Activated CD4-positive, alpha-beta T cell treated with anti-CD3 and anti-CD28 coated beads, Interleukin-2, Interleukin-4, amounts not matched to agents 100 ng/mL and 50 ng/mL, durations not matched to agents 16 hours and 8 hours (primary cell): ENCODE measurements at regions not wholly inside any gene's neighbourhood (a gene's known extent, or its start where the extent isn't known, plus 50 kb on each side); places are given as distances from the start of the nearest gene placed in this dataset.

Experiments
- DNase-seq: peaks from one replicate; pipeline ENCODE4 v3.0.0-alpha.2; 2020; ENCODE audit warnings: low spot score

- no peak for DNase-seq
These were observed 224.9 kb upstream of the ZNF717 start for GRCh38 chr3:76010252-76010651.

- DNase-seq, result no peak
These were observed 225.8 kb upstream of the ZNF717 start for GRCh38 chr3:76011121-76011520.

- DNase-seq, result no peak
These were observed 230.1 kb upstream of the ZNF717 start for GRCh38 chr3:76015496-76015895.

GRCh38 chr3:76016111-76016510, 230.8 kb upstream of the ZNF717 start:
- no peak for DNase-seq

GRCh38 chr3:76016769-76017439, 231.6 kb upstream of the ZNF717 start:
- DNase-seq, result no peak

- no peak for DNase-seq
These were observed 236.0 kb upstream of the ZNF717 start for GRCh38 chr3:76021376-76021775.

- no peak for DNase-seq
These were observed 239.3 kb upstream of the ZNF717 start for GRCh38 chr3:76024640-76025039.

- no peak for DNase-seq
These were observed 240.2 kb upstream of the ZNF717 start for GRCh38 chr3:76025561-76025960.

GRCh38 chr3:76026379-76026778, 241.0 kb upstream of the ZNF717 start:
- DNase-seq, result no peak

- no peak for DNase-seq
These were observed 243.4 kb upstream of the ZNF717 start for GRCh38 chr3:76028774-76029173.

GRCh38 chr3:76034649-76035048, 249.3 kb upstream of the ZNF717 start:
- DNase-seq, result no peak

- DNase-seq, result no peak
These were observed 249.8 kb upstream of the ZNF717 start for GRCh38 chr3:76035117-76035516.

GRCh38 chr3:76038949-76039348, 253.6 kb upstream of the ZNF717 start:
- no peak for DNase-seq

- no peak for DNase-seq
These were observed 254.1 kb upstream of the ZNF717 start for GRCh38 chr3:76039431-76039830.

GRCh38 chr3:76040946-76041345, 255.6 kb upstream of the ZNF717 start:
- DNase-seq, result no peak

GRCh38 chr3:76043746-76044145, 258.4 kb upstream of the ZNF717 start:
- DNase-seq, result no peak

- DNase-seq, result peak; percentile 2
These were observed 259.6 kb upstream of the ZNF717 start for GRCh38 chr3:76044601-76045600.

- no peak for DNase-seq
These were observed 262.0 kb upstream of the ZNF717 start for GRCh38 chr3:76047368-76047767.

- no peak for DNase-seq
These were observed 264.4 kb upstream of the ZNF717 start for GRCh38 chr3:76049776-76050175.

- DNase-seq, result no peak
These were observed 265.8 kb upstream of the ZNF717 start for GRCh38 chr3:76051145-76051544.

GRCh38 chr3:76054404-76054803, 269.1 kb upstream of the ZNF717 start:
- no peak for DNase-seq

- DNase-seq, result no peak
These were observed 276.3 kb upstream of the ZNF717 start for GRCh38 chr3:76061654-76062053.

GRCh38 chr3:76063019-76063418, 277.7 kb upstream of the ZNF717 start:
- DNase-seq, result no peak
